Iris pigment epithelial cell (primary cell): ENCODE measurements at regions not wholly inside any gene's neighbourhood (a gene's known extent, or its start where the extent isn't known, plus 50 kb on each side); places are given as distances from the start of the nearest gene placed in this dataset.
A peak's percentile ranks its signal among the peaks of the same experiment; 100 is the strongest.
"Not testable (repeated sequence)": the region's sequence is repeated elsewhere in the genome, so short reads cannot be mapped to it uniquely, and the experiment has no call there.

Source experiments
- DNase-seq: peaks from one replicate; pipeline ENCODE4 v3.0.0-alpha.2; 2011; ENCODE audit warnings: low read depth

DNA sequence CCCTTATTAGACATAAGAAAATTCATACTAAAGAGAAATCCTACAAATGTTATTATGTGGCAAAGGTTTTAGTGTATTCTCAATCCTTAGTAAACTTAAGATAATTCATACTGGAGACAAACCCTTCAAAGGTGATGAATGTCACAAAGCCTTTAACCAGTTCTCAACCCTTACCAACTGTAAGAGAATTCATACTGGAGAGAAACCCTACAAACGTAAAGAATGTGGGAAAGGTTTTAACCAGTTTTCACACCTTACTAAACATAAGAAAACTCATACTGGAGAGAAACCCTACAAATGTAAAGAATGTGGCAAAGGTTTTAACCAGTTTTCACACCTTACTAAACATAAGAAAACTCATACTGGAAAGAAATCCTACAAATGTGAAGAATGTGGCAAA, 93.2 kb downstream of the ZNF680 start:
- no peak for DNase-seq

DNA sequence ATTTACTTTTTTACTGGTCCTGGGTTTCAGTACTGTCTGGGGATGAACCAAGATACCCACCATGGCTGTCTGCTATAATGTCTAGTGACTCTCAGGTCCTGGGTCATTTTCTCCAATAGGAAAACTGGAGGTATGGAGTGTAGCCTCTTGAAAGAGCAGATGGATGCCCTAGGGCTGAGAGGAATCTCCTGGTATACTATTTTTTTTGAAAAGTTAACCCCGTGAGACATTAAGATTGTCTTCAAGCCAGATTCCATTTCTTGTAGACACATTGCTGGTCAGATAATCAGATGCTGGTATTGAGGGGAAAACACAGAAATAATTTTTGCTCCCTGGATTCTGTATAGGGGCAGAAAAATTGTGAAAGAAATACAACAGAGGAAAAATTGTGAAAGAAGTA, 97.3 kb downstream of the ZNF680 start:
- no peak for DNase-seq

GRCh38 chr7:64463636-64464375, 99.1 kb downstream of the ZNF680 start:
- peak; percentile 65 for DNase-seq

DNA sequence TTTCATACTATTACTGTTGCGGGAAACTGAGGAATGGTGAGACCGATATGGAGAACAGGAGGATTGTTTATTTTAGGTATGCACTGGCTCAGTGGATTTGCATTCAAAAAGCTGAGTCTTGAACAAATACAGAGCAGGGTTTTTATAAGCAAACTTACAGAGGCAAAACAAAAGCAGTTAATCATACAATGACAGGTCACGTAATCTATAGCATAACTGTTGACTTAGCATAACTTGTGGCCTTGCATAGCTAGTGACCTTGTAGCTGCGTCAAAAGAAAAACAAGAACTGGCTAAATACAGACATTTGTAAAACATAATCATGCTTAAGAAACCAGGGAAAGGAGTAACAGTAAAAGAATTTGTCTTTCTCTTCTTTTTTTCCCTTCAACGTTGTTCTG, 103.0 kb downstream of the ZNF680 start:
- not testable (repeated sequence) for DNase-seq

DNA sequence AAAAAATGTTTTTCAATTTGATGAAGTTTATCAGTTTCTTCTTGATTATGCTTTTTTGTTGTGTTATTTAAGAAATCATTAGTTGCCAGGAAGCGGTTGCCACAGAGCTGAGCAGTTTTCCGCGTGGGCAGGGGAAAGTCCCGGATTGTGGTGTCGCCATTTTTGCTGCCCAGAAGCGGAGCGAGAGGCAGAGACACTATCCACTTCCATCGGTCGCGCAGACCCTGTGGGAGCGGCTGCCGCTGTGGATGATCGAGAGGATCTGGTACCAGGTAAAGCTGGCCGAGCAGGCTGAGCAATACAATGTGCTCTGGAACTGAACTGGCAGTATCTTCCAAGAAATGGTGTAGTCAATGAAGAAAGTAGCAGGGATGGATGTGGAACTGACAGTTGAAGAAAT, 119.8 kb downstream of the ZNF736 start:
- no peak for DNase-seq

- no peak for DNase-seq
Observed at GRCh38 chr7:64431838-64432237, 118.1 kb downstream of the ZNF736 start.

GRCh38 chr7:64429232-64429631, 115.5 kb downstream of the ZNF736 start:
- DNase-seq, result no peak

DNA sequence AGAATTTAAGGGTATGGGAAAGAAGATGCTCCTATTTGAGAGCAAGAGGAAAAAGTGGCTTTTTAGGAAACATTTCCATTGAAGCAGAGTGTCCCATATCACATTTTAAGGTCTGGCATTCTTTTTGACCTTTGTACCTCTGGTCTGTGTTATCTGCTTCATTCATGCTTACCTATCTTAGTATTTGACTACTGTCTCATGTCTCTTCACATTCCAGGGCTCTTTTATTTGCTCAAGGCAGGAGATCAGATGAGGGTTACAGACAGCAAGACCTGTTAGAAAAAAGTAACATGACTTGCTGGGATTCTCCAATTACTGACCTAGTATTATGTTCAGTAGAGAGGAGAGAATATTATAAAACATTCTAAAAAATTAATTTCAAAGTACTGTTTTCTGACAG, 111.7 kb downstream of the ZNF736 start:
- not testable (repeated sequence) for DNase-seq

DNA sequence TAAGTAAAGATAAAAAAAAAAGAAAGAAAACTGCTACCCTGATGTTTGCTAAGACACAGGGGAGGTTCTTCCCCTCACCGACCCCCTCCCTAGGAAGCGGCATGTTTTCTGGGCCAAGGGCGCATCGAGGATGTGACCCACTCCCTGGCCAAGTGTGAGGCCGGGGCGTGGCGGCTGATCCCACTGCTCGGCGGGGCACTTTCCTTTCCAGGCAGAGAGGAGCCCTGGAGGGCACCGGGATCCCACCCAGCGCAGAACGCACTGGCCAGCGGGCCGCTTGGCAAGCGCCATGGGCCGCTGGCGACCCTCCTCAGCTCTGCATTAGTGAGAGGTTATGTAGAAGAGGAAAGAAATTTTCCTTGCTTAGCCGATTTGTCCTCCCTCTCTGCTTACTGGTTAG, 93.4 kb downstream of the ZNF736 start:
- DNase-seq, result no peak
